Jurkat, Clone E6-1 (cell line): ENCODE measurements at regions not wholly inside any gene's neighbourhood (a gene's known extent, or its start where the extent isn't known, plus 50 kb on each side); places are given as distances from the start of the nearest gene placed in this dataset.

Experiments used
- DNase-seq: peaks from one replicate; pipeline ENCODE4 v3.0.0-alpha.2; 2011; ENCODE audit warnings: low read depth, low spot score
- H3K4me3 ChIP-seq: 2 replicates; pipeline ENCODE4 v1.5.1; 2011; ENCODE audit warnings: mild to moderate bottlenecking, low read length, control low read depth, moderate library complexity

DNA sequence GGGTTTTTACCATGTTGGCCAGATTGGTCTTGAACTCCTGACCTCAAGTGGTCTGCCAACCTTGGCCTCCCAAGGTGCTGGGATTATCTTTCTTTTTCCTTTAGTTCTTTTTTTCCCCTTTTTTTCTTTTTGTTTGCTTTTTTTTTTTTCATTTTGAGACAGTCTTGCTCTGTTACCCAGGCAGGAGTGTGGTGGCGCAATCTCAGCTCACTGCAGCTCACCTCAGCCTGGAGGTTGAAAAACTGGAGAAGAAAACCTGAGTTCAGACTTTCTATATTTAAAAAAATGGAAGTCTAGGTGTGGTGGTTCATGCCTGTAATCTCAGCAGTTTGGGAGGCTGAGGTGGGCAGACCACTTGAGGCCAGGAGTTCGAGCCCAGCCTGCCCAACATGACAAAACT lies 181.1 kb upstream of the HS3ST1 start:
- H3K4me3 ChIP-seq = no peak overlapping the region
- no peak for DNase-seq

DNA sequence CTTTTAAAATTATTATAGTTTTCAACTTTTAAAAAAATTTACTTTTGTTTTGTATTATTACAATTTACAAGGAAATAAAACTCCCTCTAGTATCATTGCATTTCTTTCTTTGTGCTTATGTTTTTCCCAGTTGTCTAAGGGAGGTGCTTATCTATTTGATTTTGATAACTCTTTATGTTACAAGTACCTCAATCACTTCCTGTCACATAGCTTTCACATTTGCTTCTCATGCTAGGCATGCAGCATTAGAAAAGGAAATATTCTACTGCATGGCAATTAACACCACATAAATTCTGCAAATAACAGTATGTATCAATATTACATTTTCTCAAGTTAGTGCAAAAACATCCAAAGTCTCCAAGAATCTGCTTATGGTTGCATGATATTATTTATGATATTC lies 180.3 kb upstream of the HS3ST1 start:
- H3K4me3 ChIP-seq = no peak overlapping the region
- no peak for DNase-seq

GRCh38 chr4:11606078-11606477 lies 177.4 kb upstream of the HS3ST1 start:
- no peak for DNase-seq
- no peak overlapping the region for H3K4me3 ChIP-seq

- H3K4me3 ChIP-seq = no peak overlapping the region
- DNase-seq = no peak
Measured at GRCh38 chr4:11605597-11605996, 176.9 kb upstream of the HS3ST1 start.

GRCh38 chr4:11604821-11605220 lies 176.1 kb upstream of the HS3ST1 start:
- no peak for DNase-seq
- no peak overlapping the region for H3K4me3 ChIP-seq

DNA sequence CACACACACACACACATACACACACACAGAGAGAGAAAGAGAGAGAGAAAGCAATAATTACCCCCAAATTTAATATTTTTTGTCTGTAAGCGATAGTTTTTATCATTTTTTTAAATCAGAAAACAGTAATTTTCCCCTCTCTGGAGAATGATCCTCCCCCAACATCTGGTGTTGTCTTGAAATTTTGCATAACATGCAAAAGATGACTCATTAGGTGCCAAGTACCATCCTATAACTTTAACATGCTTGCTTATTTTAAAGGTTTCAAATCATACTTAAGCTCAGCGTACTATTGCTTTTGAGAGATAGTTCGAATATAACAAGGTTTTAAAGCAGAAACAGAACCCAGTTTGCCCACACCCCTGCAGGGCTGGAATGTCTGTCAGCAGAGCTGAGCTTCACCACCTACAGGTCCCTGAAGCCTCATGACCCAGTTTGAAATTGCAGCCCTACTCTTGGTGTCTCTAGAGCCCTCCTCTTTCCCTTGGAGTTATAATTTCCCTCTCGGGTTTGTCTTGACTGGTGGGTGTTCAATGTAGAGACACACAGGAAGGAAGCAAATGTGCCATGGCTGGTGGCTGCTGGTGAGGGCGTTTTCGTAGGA lies 175.0 kb upstream of the HS3ST1 start:
- no peak for DNase-seq
- H3K4me3 ChIP-seq = no peak overlapping the region

DNA sequence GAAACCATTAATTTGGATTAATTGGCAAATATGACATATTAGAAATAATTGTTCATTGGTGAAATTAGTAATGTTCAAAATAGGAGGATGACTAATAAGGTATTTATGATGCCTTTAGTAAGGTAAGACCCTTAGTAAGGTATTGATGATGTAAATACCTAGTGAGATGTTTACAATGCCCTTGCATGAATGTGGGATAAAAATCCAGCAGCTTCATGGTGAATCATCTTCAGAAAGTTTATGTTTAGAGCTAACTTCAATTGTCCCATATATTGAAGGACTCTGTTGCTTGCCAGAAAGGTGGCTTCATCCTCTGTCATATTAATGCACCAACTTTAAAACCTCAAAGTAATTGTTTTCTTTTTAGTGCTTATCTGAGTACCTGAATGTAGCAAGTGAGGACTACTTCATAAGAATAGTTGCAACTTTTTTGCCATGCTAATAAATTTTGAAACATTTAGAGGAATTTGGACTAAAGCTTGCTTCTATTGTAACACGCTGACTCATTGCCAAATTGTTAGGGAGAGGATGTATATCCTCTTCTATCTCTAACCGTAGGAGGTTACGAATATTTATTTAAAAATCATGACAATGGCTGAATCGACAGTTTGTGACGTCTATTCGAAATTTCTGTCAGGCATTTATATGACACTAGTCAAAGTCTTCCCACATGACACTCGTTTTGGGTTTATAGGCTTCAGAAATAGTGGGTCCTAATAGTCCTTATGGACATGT lies 174.1 kb upstream of the HS3ST1 start:
- DNase-seq = no peak
- no peak overlapping the region for H3K4me3 ChIP-seq

DNA sequence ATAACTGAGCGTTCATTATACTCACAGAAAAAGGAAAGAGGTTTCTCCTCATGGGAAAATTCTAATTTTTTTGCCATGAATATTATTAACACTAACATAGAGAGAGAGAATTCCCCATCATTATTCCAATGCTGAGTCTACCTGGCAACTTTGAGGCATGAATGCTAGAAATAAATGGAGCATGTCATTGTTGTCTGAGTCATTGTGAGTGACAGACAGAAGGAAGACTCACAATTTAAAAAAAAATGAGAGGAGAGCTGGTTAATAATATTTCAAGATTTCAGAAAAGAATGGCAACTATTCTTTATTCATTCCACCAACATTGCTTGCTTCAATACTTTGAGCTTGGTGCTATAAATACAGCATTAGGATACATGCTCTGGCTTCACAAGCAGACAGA lies 170.4 kb upstream of the HS3ST1 start:
- no peak overlapping the region for H3K4me3 ChIP-seq
- DNase-seq = no peak

DNA sequence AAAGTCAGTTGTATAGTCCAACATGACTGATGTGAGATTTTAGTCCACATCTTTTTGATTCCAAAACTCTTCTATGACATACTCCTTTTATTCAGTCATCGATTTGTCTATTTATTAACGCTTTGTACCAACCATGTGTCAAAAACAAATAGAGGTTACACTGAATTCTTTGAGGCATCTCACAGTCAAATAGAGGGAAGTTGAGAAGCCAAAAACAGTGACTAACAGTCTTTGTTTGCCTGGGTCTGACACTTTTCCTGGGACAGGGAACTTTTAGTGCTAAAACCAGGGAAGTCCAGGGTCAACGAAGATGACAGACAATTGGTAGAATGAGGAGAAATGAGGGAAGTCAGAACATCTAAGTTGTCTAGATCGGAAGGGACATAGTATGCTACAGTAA lies 169.9 kb upstream of the HS3ST1 start:
- H3K4me3 ChIP-seq = no peak overlapping the region
- no peak for DNase-seq

DNA sequence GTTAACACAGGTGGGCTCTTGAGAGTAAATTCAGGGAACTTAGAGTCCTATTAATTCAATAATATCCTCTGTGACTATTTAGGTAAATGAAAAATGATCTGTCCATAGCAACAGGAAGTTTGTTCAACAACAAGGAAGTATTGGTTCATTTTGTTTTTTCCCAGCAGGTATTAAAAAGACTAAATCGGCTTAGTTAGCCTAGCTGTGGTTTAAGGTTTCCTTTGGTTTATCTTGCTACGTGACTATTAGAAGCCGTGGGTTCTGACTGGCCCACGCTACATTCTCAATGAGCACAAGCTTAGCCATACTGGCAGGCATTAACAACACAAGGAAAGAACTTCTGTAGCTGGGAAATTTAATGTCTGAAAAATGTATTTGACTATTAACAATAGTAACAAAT lies 168.8 kb upstream of the HS3ST1 start:
- no peak for DNase-seq
- no peak overlapping the region for H3K4me3 ChIP-seq

DNA sequence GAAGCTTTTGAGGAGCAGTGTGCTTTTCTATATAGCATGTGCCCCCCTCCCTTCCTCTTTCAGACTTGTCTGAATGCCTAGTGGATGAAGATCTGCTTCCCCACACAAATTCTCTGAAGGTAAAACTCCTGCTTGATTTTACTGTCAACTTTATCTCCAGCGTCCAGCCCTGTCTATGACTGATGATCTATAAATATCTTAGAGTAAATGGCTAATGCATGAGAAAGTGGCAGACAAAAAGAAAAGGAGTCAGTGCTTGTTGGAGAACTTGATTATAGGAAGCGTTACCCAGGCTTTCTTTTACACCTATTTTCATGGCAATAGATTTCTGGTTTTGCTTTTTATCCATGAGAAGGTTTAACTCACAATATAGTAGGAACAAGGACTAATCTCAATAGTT lies 168.3 kb upstream of the HS3ST1 start:
- DNase-seq = no peak
- no peak overlapping the region for H3K4me3 ChIP-seq

GRCh38 chr4:11593576-11594116 lies 165.0 kb upstream of the HS3ST1 start:
- H3K4me3 ChIP-seq = no peak overlapping the region
- no peak for DNase-seq

GRCh38 chr4:11592276-11592675 lies 163.6 kb upstream of the HS3ST1 start:
- no peak overlapping the region for H3K4me3 ChIP-seq
- DNase-seq = no peak

DNA sequence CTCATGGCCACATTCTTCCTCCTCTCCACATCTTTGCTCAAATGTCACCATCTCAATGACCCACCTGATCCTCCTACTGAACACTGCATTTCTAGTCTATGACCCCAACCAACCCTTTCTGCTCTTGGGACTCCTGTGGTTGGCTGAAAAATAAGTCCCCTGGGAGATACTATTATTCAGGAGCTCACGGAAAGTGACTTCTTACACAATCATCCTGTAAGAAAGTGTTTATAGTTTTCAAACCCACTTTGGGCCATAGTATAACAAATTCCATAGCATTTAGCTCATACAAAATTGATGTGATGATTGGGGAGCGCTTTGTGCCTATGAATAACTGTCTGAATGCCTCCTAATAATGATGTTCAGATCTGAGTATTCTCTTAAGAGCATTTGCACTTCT lies 161.4 kb upstream of the HS3ST1 start:
- DNase-seq = no peak
- no peak overlapping the region for H3K4me3 ChIP-seq

- DNase-seq = no peak
- no peak overlapping the region for H3K4me3 ChIP-seq
Measured at GRCh38 chr4:11589676-11590075, 161.0 kb upstream of the HS3ST1 start.

GRCh38 chr4:11587797-11588196 lies 159.1 kb upstream of the HS3ST1 start:
- no peak for DNase-seq
- H3K4me3 ChIP-seq = no peak overlapping the region

DNA sequence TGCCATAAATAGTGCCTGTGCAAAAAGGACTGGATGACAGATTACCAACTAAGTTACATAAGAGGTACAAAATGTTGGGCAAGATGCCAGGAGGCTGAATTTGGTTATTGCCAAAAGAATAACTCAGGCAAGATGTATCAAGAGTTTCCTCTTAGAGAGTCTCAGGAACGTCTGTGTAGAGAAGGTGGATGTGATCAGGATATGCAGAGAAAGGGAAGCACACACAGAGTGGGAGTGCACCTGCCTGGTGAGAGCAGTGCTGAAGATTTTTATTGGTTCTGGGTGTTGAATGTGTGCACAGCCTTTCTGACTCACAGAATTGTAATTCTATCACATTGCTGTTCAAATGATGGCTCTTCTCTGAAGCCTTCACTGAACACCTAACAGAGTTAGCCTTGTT lies 156.8 kb upstream of the HS3ST1 start:
- DNase-seq = no peak
- no peak overlapping the region for H3K4me3 ChIP-seq

DNA sequence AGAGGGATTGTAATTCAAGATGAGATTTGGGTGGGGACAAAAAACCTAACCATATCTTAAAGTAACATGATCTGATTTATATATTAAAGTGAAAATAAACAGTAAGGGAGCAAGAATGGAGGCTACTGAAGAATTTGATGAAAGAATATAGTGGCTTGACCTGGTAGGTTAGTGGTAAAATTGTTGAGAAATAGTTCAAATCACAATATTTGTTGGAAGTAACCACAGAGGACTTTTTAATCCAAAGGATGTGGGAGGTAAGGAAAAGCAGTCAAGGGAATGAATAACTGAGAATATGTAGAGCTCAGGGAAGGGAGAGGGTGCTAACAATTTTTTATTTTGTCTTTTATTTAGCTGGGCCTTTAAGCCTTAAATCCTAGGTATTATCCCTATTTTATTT lies 139.8 kb upstream of the HS3ST1 start:
- no peak for DNase-seq
- no peak overlapping the region for H3K4me3 ChIP-seq

DNA sequence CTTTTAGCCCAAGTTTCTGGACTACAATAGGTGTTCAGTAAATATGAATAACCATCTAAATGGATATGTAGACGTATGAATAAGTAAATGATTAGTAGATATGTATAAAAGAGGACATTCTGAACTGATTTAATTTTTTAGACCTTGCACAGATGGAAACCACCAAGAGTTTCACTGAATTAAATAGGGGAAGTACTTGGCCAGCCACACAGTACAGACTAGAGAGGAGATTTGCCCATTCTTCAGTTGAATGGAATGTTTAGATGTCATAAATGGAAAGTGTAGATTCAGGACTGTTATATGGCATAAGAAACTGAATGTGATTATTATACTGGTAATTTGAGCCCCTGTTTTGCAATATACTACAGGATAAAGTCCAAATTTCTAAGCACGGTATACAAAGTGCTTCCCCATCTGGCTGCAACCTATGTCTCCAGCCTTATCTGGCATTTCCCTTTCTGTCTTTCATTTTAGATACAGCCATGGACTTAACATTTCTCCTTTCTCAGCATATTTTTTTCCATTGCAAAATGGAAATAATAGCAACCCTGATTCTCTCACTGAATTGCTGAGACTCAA lies 137.8 kb upstream of the HS3ST1 start:
- no peak for DNase-seq
- no peak overlapping the region for H3K4me3 ChIP-seq

DNA sequence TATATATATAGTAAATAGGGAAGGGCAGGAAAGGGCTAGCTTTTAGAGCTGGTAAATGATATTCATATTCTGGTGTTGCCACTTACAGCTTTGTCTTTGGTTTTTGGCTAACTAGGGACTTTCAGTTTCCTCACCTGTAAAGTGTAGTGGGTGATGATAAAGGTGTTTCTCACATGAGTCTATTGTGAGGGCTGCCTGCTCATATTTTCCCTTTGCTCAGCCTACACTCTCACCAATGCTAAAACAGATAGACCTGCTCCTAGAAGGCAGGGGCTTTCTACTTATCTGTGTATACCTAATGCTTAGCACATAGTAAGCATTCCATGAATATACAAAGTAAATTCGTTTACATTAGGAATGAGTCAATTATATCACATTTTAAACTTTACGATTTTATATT lies 137.2 kb upstream of the HS3ST1 start:
- DNase-seq = no peak
- H3K4me3 ChIP-seq = no peak overlapping the region

DNA sequence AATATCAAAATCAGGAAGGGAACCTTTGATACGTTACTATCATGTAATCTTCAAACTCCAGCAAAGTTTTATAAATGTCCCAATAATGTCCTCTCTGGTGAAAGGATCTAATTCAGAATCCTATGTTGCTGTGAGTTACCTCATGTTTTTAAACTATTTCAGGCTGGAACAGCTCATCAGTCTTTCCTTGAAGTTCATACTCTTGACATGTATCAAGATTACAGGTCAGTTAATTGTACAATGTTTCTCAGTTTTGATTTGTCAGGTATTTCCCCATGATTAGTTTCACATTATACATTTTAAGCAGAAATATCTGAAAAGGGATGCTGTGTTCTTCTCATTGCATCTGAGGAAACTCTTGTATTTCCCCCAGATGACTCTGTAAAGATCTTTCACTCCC lies 136.5 kb upstream of the HS3ST1 start:
- no peak for DNase-seq

More for the DNA sequence above, 136.5 kb upstream of the HS3ST1 start:
- no peak overlapping the region for H3K4me3 ChIP-seq
